ENCODE measurements at regions not wholly inside any gene's neighbourhood (a gene's known extent, or its start where the extent isn't known, plus 50 kb on each side); places are given as distances from the start of the nearest gene placed in this dataset.
"Not testable (repeated sequence)": the region's sequence is repeated elsewhere in the genome, so short reads cannot be mapped to it uniquely, and the experiment has no call there.

GRCh38 chr18:55735199-55735855 lies 147.3 kb upstream of the TCF4 start:
- DNase-seq (ENCODE audit: low read depth), result no peak

GRCh38 chr18:55732227-55733106 lies 144.5 kb upstream of the TCF4 start:
- DNase-seq (ENCODE audit: low read depth), result no peak

GRCh38 chr18:55731594-55732042 lies 143.6 kb upstream of the TCF4 start:
- no peak for DNase-seq (ENCODE audit: low read depth)

GRCh38 chr18:55721006-55721405 lies 133.0 kb upstream of the TCF4 start:
- DNase-seq (ENCODE audit: low read depth), result not testable (repeated sequence)

- DNase-seq (ENCODE audit: low read depth), result no peak
Measured at GRCh38 chr18:55713707-55714106, 125.7 kb upstream of the TCF4 start.

GRCh38 chr18:55706898-55707297 lies 118.9 kb upstream of the TCF4 start:
- DNase-seq (ENCODE audit: low read depth), result no peak

- no peak for DNase-seq (ENCODE audit: low read depth)
Measured at GRCh38 chr18:55699233-55699765, 111.3 kb upstream of the TCF4 start.

- DNase-seq (ENCODE audit: low read depth), result no peak
Measured at GRCh38 chr18:55696811-55697210, 108.8 kb upstream of the TCF4 start.

- DNase-seq (ENCODE audit: low read depth), result no peak
Measured at GRCh38 chr18:55695091-55695490, 107.1 kb upstream of the TCF4 start.

GRCh38 chr18:55694291-55694690 lies 106.3 kb upstream of the TCF4 start:
- DNase-seq (ENCODE audit: low read depth), result no peak

GRCh38 chr18:55688030-55688429 lies 100.0 kb upstream of the TCF4 start:
- no peak for DNase-seq (ENCODE audit: low read depth)

- DNase-seq (ENCODE audit: low read depth), result no peak
Measured at GRCh38 chr18:55687106-55687505, 99.1 kb upstream of the TCF4 start.

GRCh38 chr18:55685638-55686037 lies 97.6 kb upstream of the TCF4 start:
- no peak for DNase-seq (ENCODE audit: low read depth)

GRCh38 chr18:55672574-55673361 lies 84.8 kb upstream of the TCF4 start:
- no peak for DNase-seq (ENCODE audit: low read depth)

- DNase-seq (ENCODE audit: low read depth), result no peak
Measured at GRCh38 chr18:55665506-55665905, 77.5 kb upstream of the TCF4 start.

GRCh38 chr18:55664758-55665400 lies 76.9 kb upstream of the TCF4 start:
- DNase-seq (ENCODE audit: low read depth), result not testable (repeated sequence)

GRCh38 chr18:55663891-55664290 lies 75.9 kb upstream of the TCF4 start:
- no peak for DNase-seq (ENCODE audit: low read depth)

- DNase-seq (ENCODE audit: low read depth), result no peak
Measured at GRCh38 chr18:55658598-55658997, 70.6 kb upstream of the TCF4 start.

GRCh38 chr18:55657572-55658331 lies 69.8 kb upstream of the TCF4 start:
- DNase-seq (ENCODE audit: low read depth), result no peak

- DNase-seq (ENCODE audit: low read depth), result no peak
Measured at GRCh38 chr18:55654986-55655385, 67.0 kb upstream of the TCF4 start.

- no peak for DNase-seq (ENCODE audit: low read depth)
Measured at GRCh38 chr18:55651236-55651635, 63.2 kb upstream of the TCF4 start.

Data from activated T-cell treated with anti-CD3 and anti-CD28 coated beads for 48 hours (primary cell).